HL-60 (cell line): ENCODE measurements at regions not wholly inside any gene's neighbourhood (a gene's known extent, or its start where the extent isn't known, plus 50 kb on each side); places are given as distances from the start of the nearest gene placed in this dataset.

Source experiments
- DNase-seq, 2 experiments: peaks; one replicate each; pipeline ENCODE4 v3.0.0-alpha.2; 2010 to 2020; ENCODE audit warnings: low read depth in 1 of 2, low spot score in 1 of 2
- H3K27ac ChIP-seq: fragments of 250-450 bp; sonication (Bioruptor Pico); replicated peaks from 2 replicates; pipeline ENCODE4 v1.5.1; 2020; ENCODE audit warnings: mild to moderate bottlenecking, moderate library complexity
- H3K27me3 ChIP-seq: fragments of 250-450 bp; sonication (Bioruptor Pico); 2 replicates; pipeline ENCODE4 v1.5.1; 2021; ENCODE audit warnings: mild to moderate bottlenecking, moderate library complexity; ENCODE audit not compliant: insufficient read depth, poor library complexity, severe bottlenecking
- H3K4me3 ChIP-seq: replicated peaks from 2 replicates; pipeline ENCODE4 v1.5.1; 2011; ENCODE audit warnings: mild to moderate bottlenecking, control low read depth, low read length; ENCODE audit not compliant: insufficient read depth
- CTCF ChIP-seq: IDR thresholded peaks from one replicate; pipeline ENCODE4 v1.5.1; 2011; ENCODE audit warnings: low read length, control low read depth, inconsistent platforms; ENCODE audit not compliant: insufficient read depth
- GABPA ChIP-seq: IDR thresholded peaks from 2 replicates; pipeline ENCODE4 v1.6.1; 2012; ENCODE audit warnings: low read depth
- POLR2AphosphoS5 ChIP-seq: IDR thresholded peaks from 2 replicates; pipeline ENCODE4 v1.6.1; 2012; ENCODE audit warnings: low read depth
- REST ChIP-seq: IDR thresholded peaks from 2 replicates; pipeline ENCODE4 v1.6.1; 2012; ENCODE audit warnings: low read depth; ENCODE audit not compliant: insufficient replicate concordance
- SPI1 ChIP-seq: IDR thresholded peaks from 2 replicates; pipeline ENCODE4 v1.6.1; 2012; ENCODE audit warnings: low read depth, mild to moderate bottlenecking, borderline replicate concordance

GRCh38 chr5:165620394-165620793 lies 2115.0 kb downstream of the MAT2B start:
- Histone ChIP-seq H3K27me3 (no peaks in the 10 kb centered on the region), H3K4me3 (no peak overlapping the region), H3K27ac (no peak overlapping the region)
- no peak for TF ChIP-seq POLR2AphosphoS5
- no peak for TF ChIP-seq GABPA
- TF ChIP-seq SPI1, result no peak
- no peak for TF ChIP-seq CTCF
- TF ChIP-seq REST, result no peak
- no peak for DNase-seq

GRCh38 chr5:165622864-165623536 lies 2117.6 kb downstream of the MAT2B start:
- no peak overlapping the region for H3K4me3 ChIP-seq
- DNase-seq, result no peak
- no peaks in the 10 kb centered on the region for H3K27me3 ChIP-seq
- no peak for TF ChIP-seq POLR2AphosphoS5
- no peak for TF ChIP-seq SPI1
- no peak for TF ChIP-seq CTCF
- no peak for TF ChIP-seq GABPA
- TF ChIP-seq REST, result no peak
- peak overlapping the region; percentile 18 for H3K27ac ChIP-seq

GRCh38 chr5:165624166-165624946 lies 2118.9 kb downstream of the MAT2B start:
- no peak for DNase-seq
- Histone ChIP-seq H3K27me3 (no peaks in the 10 kb centered on the region), H3K27ac (peak overlapping the region; percentile 44; the same call in 1 of the 2 replicates), H3K4me3 (no peak overlapping the region)
- TF ChIP-seq GABPA (no peak), REST (no peak)
